ENCODE measurements at regions not wholly inside any gene's neighbourhood (a gene's known extent, or its start where the extent isn't known, plus 50 kb on each side); places are given as distances from the start of the nearest gene placed in this dataset.

GRCh38 chr19:32123355-32123940 is 222.0 kb upstream of the ZNF507 start (continued):
- TF ChIP-seq REST (IDR thresholded peaks at IDR 0.05; ENCODE audit: low read depth, low read length) (no peak), CHD2 (IDR thresholded peaks at IDR 0.05; ENCODE audit: low read length, partially characterized antibody) (no peak), USF1 (IDR thresholded peaks at IDR 0.05; ENCODE audit: borderline replicate concordance, low read depth) (no peak), JUND (IDR thresholded peaks at IDR 0.05) (no peak), NFIC (IDR thresholded peaks at IDR 0.05; ENCODE audit: borderline replicate concordance) (no peak)

GRCh38 chr19:32124585-32124984 is 220.8 kb upstream of the ZNF507 start:
- Histone ChIP-seq H3K9me3 (no peaks in the 10 kb centered on the region), H4K20me1 (ENCODE audit: insufficient read depth) (no peaks in the 10 kb centered on the region), H3K4me3 (ENCODE audit: low read depth in 2 of 2, low read length in 1 of 2) (no peak overlapping the region), H2AFZ (ENCODE audit: low read depth) (no peak overlapping the region), H3K4me1 (ENCODE audit: control insufficient read depth in 1 of 2, insufficient read depth in 2 of 2, low read depth in 1 of 2, low read length in 1 of 2) (no peaks in the 10 kb centered on the region), H3K9ac (no peak overlapping the region), H3K79me2 (ENCODE audit: insufficient read depth) (no peaks in the 10 kb centered on the region), H3K4me2 (no peak overlapping the region), H3F3A (replicated peaks; ENCODE audit: insufficient read depth) (no peaks in the 10 kb centered on the region), H3K27ac (ENCODE audit: low read depth in 2 of 2, low read length in 1 of 2) (no peak overlapping the region), H3K27me3 (ENCODE audit: insufficient read depth) (no peaks in the 10 kb centered on the region), H3K9me2 (no peaks in the 10 kb centered on the region), H3K36me3 (replicated peaks in 1 of 2; ENCODE audit: control insufficient read depth in 1 of 2, insufficient read depth in 2 of 2, low read length in 1 of 2) (no peaks in the 10 kb centered on the region)
- WGBS (ENCODE audit: low lambda C conversion rate): 49% methylated on average over 6 of the region's 10 CpGs
- no peak for TF ChIP-seq YY1 (IDR thresholded peaks at IDR 0.05; ENCODE audit: low read depth)
- no peak for TF ChIP-seq EZH2phosphoT487 (IDR thresholded peaks at IDR 0.05; ENCODE audit: borderline replicate concordance, low read depth)
- TF ChIP-seq GATA2 (CRISPR knock-in tag; IDR thresholded peaks at IDR 0.05): no peak
- ChIA-PET CTCF (interaction anchor here (0.7 to 1.0 kb wide), 2 partner anchors 11 to 20 kb away, joined by 3 to 4 read pairs; no protein-coding TSS in a partner anchor), POLR2A (no interaction called here)
- no peak for DNase-seq

GRCh38 chr19:32129141-32129540 is 216.3 kb upstream of the ZNF507 start:
- H3K36me3 ChIP-seq (replicated peaks in 1 of 2; ENCODE audit: control insufficient read depth in 1 of 2, insufficient read depth in 2 of 2, low read length in 1 of 2): no peaks in the 10 kb centered on the region
- no peaks in the 10 kb centered on the region for H3K79me2 ChIP-seq (ENCODE audit: insufficient read depth)
- H3K9ac ChIP-seq: no peak overlapping the region
- ChIA-PET CTCF (no interaction called here), POLR2A (no interaction called here)
- no peak overlapping the region for H3K4me3 ChIP-seq (ENCODE audit: low read depth in 2 of 2, low read length in 1 of 2)
- H4K20me1 ChIP-seq (ENCODE audit: insufficient read depth): no peaks in the 10 kb centered on the region
- WGBS (ENCODE audit: low lambda C conversion rate): 32% methylated on average over 10 of the region's 10 CpGs
- H3K4me1 ChIP-seq (ENCODE audit: control insufficient read depth in 1 of 2, insufficient read depth in 2 of 2, low read depth in 1 of 2, low read length in 1 of 2): no peaks in the 10 kb centered on the region; a peak in 1 of 4 replicates
- no peaks in the 10 kb centered on the region for H3F3A ChIP-seq (replicated peaks; ENCODE audit: insufficient read depth)
- no peaks in the 10 kb centered on the region for H3K27me3 ChIP-seq (ENCODE audit: insufficient read depth)
- no peaks in the 10 kb centered on the region for H3K9me3 ChIP-seq
- no peaks in the 10 kb centered on the region for H3K9me2 ChIP-seq
- H3K27ac ChIP-seq (ENCODE audit: low read depth in 2 of 2, low read length in 1 of 2): no peak overlapping the region
- DNase-seq: no peak
- no peak overlapping the region for H3K4me2 ChIP-seq
- TF ChIP-seq FOSL2 (IDR thresholded peaks at IDR 0.05; ENCODE audit: borderline replicate concordance, low read depth) (no peak), TAF1 (IDR thresholded peaks at IDR 0.05; ENCODE audit: borderline replicate concordance, low read depth, low read length) (no peak), TCF12 (IDR thresholded peaks at IDR 0.05) (no peak), ZBTB33 (IDR thresholded peaks at IDR 0.05; ENCODE audit: borderline replicate concordance, low read depth) (no peak), RAD21 (IDR thresholded peaks at IDR 0.05; ENCODE audit: low read length) (no peak), NRF1 (IDR thresholded peaks at IDR 0.05; ENCODE audit: low read depth, low read length) (no peak), GATA2 (CRISPR knock-in tag; IDR thresholded peaks at IDR 0.05) (no peak), MEF2A (IDR thresholded peaks at IDR 0.05; ENCODE audit: borderline replicate concordance, low read depth) (no peak), EZH2phosphoT487 (IDR thresholded peaks at IDR 0.05; ENCODE audit: borderline replicate concordance, low read depth) (no peak), PBX3 (IDR thresholded peaks at IDR 0.05) (no peak), MXI1 (IDR thresholded peaks at IDR 0.05; ENCODE audit: low read depth, low read length) (no peak), FOXM1 (IDR thresholded peaks at IDR 0.05; ENCODE audit: low read depth) (no peak), SIN3A (IDR thresholded peaks at IDR 0.05; ENCODE audit: borderline replicate concordance, low read depth, low read length) (no peak)
- no peak overlapping the region for H2AFZ ChIP-seq (ENCODE audit: low read depth)

All from SK-N-SH (cell line).